ENCODE measurements at regions not wholly inside any gene's neighbourhood (a gene's known extent, or its start where the extent isn't known, plus 50 kb on each side); places are given as distances from the start of the nearest gene placed in this dataset.
A peak's percentile ranks its signal among the peaks of the same experiment; 100 is the strongest.

DNA sequence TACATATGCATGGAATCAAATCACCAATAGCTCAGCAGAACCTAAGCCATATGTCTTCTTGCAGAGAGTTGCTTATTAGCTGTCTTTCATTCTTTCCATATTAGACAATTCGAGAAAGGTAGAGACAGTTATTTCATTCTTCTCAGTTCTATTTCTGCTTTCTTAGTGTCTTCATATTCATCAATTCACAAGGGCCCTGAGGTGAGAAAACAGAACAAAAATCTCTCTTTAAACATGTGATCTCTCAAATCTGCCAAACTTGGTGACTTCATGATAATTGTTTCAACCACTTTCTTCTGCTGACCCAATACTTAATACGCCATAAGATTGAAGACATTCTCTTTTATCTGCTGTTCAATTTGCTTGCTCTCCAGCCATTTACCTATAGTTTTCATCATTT is 229.7 kb upstream of the MARCKS start:
- no peak for DNase-seq

DNA sequence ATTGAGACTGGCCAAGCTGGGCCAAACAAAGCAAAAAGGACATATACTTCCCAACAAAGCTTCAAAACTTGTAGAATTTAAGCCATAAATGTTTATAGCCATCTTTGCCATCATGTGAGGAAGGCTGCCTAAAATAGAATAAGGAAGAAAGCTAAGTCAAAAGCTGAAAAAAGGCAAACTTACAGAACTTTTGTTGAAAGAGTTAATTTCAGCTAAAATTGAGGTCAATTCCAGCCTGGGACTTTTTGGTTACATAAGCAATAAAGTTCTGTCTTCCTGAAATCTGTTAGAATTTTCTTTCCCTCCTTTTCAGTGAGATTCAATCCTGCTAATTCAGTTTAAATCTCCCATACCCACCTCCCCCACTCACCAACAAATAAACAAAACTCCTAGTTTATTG is 227.9 kb upstream of the MARCKS start:
- DNase-seq = no peak

DNA sequence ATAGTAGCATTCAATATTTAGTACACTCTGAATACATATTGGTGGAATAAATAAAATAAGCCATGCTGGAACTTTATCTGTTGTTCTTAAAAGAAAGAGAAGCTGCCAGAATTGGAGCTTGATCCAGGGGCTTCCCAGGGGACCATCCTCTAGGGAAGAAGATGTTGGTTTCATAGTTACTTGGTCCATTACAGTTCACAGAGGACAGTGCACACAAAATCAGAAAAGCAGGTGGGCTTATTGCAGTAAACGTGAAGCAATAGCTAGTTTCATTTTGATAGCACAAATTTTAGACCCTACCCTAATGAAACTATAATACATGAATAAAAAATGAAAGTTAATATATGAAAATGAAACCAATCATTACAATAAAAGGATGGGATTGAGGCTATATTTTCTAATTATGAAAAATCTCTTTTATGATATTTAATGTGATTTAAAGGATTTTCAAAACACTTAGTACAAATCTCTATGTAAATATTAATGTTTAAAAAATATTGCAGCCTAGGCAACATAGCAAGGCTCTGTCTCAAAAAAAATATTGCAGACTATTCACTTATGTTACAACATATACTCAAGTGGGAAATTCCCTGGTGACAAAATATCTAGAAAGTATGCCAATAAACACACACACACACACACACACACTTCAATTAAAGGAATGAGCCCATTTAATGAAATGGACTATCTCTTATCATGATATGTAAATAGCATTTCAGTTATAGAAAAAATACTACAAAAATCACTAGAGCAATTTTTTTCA is 227.0 kb upstream of the MARCKS start:
- no peak for DNase-seq

DNA sequence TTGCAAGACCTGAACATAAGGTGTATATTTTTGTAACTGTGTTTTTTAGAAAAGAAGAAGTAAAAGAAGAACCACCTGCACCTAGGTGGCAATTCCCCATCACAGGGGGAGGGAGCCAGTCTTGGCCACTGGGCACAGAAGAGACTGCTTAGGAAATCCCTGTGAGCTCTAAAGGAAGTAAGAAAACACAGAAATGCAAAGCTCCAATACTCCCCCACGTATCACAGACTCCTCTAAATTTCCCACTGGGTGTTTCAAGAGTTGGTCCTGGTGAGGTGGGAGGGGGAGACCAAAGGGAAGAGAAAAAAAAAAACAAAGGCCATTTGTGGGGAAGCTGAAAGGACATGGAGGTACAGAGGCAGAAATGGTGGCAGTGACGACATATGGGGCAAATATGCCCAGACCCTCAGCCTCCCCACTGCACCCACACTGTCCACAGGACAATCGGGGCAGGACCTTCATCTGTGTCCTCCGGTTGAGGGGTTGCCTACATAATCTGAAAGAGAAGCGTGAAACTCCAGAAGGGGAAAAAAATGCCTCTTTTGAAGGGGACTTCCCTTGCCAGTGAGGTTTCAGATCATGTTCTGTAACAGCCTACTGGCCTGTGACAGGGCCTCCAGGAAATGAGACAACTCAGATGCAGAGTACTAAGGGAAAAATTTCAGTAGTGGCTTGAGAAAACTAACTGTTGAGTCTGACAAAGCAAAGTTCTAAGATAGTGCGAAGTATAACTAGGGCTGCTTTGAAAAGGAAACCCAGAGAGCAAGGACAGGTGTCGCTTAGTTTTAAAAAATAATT is 226.2 kb upstream of the MARCKS start:
- DNase-seq = peak in 1 of 14 donors; percentile 28

DNA sequence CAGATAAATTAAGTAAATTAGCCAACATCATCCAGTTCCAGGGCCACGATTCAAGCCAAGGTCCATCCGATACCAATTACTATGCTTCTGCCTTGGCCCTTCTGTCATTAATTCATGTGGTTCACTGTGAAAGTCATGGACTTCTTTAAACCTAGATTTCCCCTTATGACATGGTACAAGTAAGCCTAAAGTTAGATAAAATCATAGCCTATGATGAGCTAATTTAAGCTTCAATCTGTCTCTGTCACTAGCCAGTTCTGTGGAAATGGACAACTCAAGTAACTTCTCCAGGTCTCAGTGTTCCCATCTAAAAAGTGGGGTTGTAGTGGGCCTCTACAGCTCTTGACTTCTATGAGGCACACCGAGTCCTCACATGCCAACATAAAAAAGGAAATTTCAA is 225.5 kb upstream of the MARCKS start:
- no peak for DNase-seq

DNA sequence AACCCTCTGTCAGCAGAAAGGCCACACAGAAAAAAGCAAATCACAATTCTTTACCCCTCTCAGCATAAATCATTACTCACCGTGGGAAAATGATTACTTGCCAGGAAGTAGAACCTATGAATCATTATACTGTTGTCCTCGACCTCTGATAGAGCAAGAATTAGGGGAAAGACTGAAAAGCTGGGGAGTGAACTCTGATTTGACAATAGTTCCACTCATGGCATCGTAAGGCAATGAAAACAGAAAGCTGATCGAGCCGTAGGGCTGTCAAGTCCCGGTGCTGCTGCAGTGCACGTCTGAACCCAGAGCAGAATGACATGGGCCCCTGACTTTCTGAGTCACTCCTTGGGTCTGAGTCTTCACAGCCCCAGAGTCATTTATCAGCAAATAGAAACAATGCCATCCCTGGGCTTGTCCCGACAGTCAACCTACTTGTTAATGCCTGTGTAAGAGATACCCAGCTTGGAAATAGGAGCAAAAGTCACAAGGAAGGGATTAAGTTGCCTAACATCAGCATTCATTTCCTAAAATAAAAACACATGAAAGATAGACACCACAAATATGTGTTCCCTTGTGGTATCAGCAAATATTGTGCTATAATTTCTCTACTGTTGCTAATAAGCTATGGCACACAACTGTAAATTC is 224.8 kb upstream of the MARCKS start:
- DNase-seq = peak in 1 of 14 donors; percentile 45

DNA sequence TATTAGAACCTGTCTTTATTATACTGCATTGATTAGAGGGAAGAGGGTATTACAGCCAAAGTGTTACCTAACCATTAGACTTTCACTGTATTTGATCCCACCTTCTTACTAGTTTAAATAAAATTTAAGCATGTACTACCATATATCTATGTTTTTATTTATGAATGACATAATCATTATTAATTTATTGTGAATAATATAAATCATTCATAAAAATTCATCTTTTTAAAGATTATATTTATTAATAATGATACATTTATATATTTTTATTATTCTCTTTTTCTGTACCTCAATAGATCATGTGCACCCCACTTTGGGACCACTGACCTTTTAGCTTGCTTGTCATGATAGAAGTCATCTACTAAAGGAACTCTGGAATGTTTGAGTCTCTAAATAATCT is 223.5 kb upstream of the MARCKS start:
- DNase-seq = no peak

DNA sequence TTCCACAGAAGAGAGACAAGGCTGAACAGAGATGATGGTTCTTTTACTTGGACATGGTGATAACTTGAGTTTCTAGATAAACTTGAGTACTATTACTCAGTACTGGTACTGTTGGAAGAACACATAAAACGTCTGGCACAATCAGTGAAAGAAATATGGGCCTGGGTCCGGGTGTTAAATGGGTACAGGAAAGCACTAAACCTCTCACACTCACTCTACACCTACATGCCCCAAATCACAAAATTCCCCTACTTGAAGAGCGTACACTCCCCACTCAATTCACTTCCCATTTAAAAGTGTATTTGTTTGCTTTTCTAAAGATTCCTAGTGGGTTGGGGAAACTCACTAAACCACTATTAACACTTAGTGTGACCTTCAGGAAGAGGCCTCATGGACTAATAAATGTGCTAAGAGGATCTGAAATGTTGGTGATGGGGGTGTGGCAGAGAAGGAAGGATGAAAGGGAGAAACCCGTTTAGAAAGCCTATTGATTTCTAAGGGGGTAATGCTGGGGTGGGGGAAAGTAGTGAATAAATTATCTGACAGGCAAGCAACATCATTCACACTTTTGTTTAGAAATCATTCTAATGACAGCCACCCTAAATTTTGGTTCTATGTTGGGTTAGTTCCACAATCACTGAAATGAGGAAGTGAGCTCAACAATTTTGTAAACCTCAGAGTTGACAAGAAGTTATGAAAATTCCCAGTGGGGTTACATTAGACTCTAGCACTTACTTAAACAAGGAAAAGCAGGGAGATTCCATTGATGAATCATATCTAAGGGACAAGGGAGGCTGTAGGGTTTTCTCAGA is 222.6 kb upstream of the MARCKS start:
- no peak for DNase-seq

DNA sequence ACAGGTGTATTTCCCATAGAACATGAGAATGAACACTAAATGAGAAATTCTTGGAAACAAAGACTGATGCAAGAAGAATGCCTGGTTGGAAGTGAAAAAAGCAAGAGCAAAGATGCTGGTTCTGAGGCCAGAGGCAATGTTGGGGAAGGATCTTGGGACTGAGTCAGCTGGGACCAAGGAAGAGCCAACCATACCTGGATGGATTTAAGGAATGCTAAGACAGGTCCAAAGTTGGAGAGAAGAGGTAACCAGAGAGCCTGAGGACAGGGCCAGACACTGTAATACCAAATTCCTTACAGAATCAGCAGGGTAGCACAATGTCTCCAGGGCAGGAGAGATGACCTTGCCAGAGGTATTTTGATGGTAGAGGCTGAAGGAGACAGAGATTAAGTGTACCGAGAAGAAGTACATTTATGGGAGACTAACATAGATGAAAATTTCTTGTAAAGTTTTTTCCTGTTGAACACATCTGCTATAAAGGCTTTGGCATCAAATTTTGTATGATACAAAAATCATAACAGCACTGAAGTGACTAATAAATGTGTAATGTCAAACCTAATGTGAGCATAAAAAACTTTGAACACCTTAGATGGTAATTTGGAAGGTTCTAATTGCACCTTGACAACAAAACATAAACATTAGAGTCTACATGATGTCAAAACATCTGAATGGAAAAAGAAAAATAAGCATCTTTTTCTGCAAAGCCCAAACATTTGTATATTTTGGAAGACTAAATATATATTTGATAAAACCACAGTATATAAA is 221.7 kb upstream of the MARCKS start:
- DNase-seq = no peak

DNA sequence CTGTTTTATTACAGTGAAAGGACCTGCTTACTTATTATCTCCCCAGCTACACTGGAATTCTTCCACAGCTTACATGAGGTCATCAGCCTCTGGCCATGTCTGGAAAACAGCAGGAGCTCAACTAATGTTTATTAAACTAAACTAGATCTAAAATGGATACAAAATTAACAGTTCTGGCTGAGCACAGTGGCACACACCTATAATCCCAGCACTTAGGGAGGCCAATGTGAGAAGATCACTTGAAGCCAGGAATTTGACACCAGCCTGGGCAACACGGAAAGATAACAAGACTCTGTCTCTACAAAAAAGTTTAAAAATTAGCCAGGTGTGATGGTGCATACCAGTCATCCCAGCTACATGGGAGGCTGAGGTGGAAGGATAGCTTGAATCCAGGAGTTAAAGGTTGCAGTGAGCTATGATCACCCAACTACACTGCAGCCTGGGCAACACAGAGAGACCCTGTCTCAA is 220.8 kb upstream of the MARCKS start:
- no peak for DNase-seq

DNA sequence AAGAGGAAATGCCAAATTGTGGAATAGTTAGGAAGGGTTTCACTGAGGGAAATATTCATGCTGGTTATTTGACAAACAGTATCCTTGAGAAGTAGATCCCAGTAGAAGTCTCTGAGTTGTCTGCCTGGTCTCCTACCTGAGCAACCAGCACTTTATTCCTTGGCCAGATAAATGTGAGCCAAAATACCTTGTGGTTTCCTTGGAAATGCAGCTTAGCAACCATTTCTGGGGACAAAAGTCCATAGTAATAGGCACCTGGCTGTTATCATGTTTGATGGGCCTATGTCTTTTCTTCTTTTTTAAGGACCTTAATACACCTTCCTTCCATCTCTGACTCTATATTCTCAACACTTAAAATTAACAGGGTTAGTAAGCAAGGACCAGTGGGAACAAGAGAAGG is 217.1 kb upstream of the MARCKS start:
- DNase-seq = no peak

DNA sequence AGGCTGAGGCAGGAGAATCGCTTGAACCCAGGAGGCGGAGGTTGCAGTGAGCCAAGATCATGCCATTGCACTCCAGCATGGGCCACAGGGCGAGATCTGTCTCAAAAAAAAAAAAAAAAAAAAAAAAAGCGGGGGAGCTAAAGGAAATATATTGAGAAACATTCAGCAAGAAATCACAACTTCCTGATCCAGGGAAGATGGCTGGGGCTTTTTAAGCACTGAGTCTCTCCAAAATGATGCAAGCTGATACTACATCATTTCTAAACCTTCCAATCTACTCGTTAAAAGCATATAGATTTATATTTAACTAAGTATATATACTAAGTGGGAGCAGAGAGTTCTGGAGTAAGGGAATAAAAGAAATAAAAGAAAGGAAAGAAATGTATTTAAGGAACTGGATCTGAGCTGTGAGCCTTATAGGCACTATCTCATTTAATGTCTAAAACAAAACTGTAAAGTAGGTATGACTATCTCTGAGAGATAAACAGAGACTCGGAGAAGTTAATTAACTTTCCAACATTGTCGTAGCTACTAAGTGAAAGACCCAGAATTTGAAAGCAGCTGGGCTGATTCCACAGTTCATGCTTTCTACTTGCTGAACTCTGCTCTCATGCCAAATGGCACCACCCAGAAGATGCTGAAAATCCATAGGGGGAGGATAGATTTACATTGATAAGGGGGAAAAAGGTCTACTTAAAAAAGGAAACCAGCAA is 215.0 kb upstream of the MARCKS start:
- no peak for DNase-seq

DNA sequence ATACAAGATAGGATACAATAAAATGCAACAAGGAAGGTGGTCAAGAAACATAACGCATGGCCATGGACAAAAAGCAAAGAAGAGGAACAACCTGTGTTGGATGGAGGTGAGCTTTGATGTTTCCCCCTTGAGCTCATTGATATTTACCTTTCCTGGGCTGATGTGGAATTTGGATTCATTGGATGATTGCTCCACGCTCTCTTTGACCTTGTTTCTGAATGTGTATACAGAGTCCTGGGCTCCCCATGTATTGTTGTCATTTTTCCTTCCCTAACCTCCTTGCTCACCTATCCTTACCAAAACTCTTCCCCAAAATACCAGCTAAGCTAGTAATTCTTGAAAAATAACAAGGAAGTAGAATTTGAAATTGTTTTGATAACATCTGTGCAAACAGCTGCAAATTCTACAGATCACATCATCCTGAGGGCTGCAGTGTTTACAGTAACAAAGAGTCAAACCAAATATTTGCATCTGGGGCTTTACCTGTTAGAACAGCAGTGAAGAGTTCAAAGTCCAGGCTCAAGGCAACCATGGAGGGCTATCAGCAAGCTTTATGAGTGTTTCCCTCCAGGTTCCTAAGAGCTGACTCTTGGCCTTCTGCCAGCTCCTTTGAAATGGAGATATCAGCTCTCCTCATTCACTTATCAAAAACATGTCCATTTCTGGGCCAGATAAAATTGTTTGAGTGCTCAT is 214.3 kb upstream of the MARCKS start:
- DNase-seq = no peak

DNA sequence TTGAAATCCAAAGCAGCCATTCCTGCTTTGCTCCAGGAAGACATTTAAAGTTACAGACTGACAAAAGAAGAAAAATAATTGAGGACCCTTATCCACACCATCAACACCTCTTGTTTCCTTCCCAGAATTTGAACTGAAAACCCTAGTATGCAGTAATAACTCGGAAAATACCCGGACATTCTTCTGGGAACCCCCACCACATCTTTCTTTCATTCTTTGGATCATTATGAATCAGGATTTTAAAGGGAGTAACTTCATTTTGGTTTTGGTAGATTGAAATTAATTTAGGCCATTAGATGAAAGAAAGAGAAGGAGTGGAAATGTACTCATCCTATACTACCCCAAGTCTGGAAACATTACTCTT is 213.8 kb upstream of the MARCKS start:
- no peak for DNase-seq

DNA sequence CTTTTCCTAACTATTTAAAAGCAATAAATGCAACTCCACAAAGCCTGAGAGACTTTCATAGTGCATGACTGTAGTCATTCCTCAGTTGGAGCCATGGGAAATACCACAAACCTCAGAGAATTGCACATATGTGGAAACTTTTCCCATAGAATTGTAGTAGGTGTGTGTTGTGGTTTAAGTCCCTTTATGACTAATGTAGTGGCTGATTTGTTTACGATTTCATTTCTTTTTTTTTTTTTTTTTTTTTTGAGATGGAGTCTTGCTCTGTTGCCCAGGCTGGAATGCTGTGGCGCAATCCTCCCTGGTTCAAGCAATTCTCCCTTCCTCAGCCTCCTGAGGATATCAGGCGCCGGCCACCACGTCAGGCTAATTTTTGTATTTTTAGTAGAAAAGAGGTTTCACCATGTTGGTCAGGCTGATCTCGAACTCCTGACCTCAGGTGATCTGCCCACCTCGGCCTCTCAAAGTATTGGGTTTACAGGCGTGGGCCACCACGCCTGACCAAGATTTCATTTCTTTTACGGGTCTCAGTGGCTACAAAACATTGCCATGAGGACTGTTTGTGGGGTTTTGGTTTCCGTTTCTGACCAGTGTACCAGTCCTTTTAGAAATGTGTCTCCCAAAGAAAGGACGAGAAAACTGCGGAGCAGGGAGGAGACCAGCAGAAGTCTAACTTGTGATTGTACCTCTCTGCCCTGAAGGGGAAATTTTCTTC is 212.1 kb upstream of the MARCKS start:
- DNase-seq = no peak

DNA sequence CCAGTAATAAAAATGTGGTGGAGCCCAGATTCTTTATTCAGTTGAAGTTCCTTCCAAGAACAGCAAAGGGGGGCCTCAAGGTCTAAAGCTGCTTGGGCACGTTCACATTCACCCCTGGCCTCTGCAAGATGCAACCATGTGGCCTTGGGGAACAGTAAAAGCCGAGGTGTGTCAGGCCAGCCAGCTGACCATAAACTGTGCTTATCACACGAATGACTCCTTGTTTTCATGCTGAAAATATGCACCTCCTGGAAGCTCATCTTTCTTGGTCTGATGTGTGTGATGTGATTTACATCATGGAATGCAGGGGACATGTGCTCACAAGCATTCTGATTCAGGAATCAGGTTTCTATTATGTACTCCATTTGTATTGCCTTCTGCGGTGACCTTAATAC is 211.6 kb upstream of the MARCKS start:
- DNase-seq = no peak

DNA sequence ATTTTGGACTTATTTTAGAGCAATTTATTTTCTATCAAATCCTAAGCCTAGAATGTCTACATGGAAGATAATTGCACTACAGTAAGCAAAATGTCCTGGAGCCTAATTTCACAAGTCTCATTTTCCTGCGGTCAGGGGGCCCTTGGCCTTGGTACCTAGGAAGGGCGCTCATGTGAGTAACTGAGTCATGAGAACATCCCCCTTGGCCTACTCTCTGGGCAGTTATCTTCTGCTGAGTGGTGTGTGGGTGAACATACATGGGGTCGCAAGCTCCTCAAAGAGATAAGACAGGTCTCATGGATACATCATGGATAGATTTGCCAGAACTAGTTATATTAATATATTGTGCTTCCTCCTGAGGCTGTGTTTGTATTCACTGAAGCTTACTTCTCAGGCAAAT is 211.2 kb upstream of the MARCKS start:
- no peak for DNase-seq

DNA sequence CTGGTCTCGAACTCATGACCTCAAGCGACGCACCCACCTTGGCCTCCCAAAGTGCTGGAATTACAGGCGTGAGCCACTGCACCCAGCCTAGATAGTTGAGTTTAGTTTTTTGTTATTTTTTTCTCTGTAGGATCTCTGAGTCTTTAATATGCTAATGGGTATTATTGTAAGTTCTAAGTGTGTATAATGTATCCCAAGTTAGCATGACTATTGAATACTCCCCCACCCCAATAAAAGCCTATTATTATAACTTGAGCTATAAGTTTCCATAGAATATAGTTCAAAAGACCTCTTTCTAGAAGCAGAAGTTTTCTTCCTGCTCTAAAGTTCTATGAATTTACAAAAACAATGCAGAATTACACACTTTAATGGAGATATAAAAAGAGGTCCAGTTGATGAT is 210.4 kb upstream of the MARCKS start:
- no peak for DNase-seq

DNA sequence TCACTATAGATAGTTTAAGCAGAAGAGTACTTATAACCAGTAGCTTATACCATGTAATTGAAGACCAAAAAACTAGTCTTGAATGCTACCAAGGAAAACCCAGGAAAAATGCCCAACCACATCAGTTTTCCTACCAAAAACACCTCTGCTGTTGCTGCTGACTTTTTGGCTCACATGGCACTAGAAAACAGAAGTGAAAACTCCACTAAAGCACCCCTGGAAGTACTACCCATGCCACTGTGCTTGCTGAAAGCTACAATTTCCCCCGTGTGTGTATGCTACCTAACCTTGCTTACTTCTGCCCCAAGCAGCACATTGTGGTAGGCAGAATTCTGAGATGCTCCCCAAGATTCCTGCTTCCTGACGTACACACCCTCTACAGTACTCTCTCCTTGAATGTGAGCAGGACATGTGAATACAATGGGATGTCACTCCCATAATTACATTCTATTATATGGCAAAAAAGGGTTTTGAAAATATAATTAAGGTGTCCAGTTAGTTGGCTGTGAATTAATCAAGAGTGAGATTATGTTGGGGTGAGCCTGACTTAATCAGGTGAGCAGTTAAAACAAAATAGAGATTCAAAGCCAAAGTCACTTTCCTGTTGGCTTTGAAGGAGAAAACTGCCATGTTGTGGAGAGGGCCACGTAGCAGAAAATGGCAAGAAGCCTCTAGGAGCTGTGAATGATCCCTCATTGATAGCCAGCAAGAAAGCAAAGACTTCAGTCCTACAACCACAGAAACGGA is 209.8 kb upstream of the MARCKS start:
- DNase-seq = no peak

Data from C1 segment of cervical spinal cord (tissue), 14 donors.